ENCODE measurements at regions not wholly inside any gene's neighbourhood (a gene's known extent, or its start where the extent isn't known, plus 50 kb on each side); places are given as distances from the start of the nearest gene placed in this dataset.

- no peak for TF ChIP-seq CTCF (IDR thresholded peaks at IDR 0.05; ENCODE audit: insufficient read depth, low read depth, low read length)
- H3K4me3 ChIP-seq (ENCODE audit: low read depth, low read length) = no peak overlapping the region
- DNase-seq (ENCODE audit: low read depth) = no peak
Measured at GRCh38 chr20:4086771-4087687, 61.6 kb upstream of the SMOX start.

- no peak for DNase-seq (ENCODE audit: low read depth)
- no peak overlapping the region for H3K4me3 ChIP-seq (ENCODE audit: low read depth, low read length)
- no peak for TF ChIP-seq CTCF (IDR thresholded peaks at IDR 0.05; ENCODE audit: insufficient read depth, low read depth, low read length)
Measured at GRCh38 chr20:4084721-4085120, 63.9 kb upstream of the SMOX start.

GRCh38 chr20:4084096-4084495 lies 64.5 kb upstream of the SMOX start:
- DNase-seq (ENCODE audit: low read depth) = no peak
- TF ChIP-seq CTCF (IDR thresholded peaks at IDR 0.05; ENCODE audit: insufficient read depth, low read depth, low read length) = no peak
- H3K4me3 ChIP-seq (ENCODE audit: low read depth, low read length) = no peak overlapping the region

- no peak overlapping the region for H3K4me3 ChIP-seq (ENCODE audit: low read depth, low read length)
- TF ChIP-seq CTCF (IDR thresholded peaks at IDR 0.05; ENCODE audit: insufficient read depth, low read depth, low read length) = no peak
- no peak for DNase-seq (ENCODE audit: low read depth)
Measured at GRCh38 chr20:4083098-4083865, 65.3 kb upstream of the SMOX start.

- no peak overlapping the region for H3K4me3 ChIP-seq (ENCODE audit: low read depth, low read length)
- peak; percentile 89 for DNase-seq (ENCODE audit: low read depth)
- no peak for TF ChIP-seq CTCF (IDR thresholded peaks at IDR 0.05; ENCODE audit: insufficient read depth, low read depth, low read length)
Measured at GRCh38 chr20:4082406-4083097, 66.1 kb upstream of the SMOX start.

- H3K4me3 ChIP-seq (ENCODE audit: low read depth, low read length) = no peak overlapping the region
- peak; percentile 32 for DNase-seq (ENCODE audit: low read depth)
- TF ChIP-seq CTCF (IDR thresholded peaks at IDR 0.05; ENCODE audit: insufficient read depth, low read depth, low read length) = no peak
Measured at GRCh38 chr20:4081421-4081820, 66.1 kb upstream of the RNF24 start.

Measured in fibroblast of villous mesenchyme (primary cell).